Thyroid gland (tissue), 4 donors: ENCODE measurements at regions not wholly inside any gene's neighbourhood (a gene's known extent, or its start where the extent isn't known, plus 50 kb on each side); places are given as distances from the start of the nearest gene placed in this dataset.

ENCODE experiments used
- DNase-seq, 2 donors: peaks; one replicate each; pipeline ENCODE4 v3.0.0-alpha.2; 2019
- H3K27ac ChIP-seq, 3 donors: fragments of 200-600 bp; sonication (generic); 1 replicate in 2 of 3; 2 replicates in 1 of 3; pipeline ENCODE4 v1.5.1; 2016 to 2019; ENCODE audit warnings: mild to moderate bottlenecking in 1 of 3, moderate library complexity in 1 of 3
- H3K27me3 ChIP-seq: fragments of 200-600 bp; sonication (generic); one replicate; pipeline ENCODE4 v1.5.1; 2019
- H3K36me3 ChIP-seq, 2 donors: fragments of 200-600 bp; sonication (generic); one replicate each; pipeline ENCODE4 v1.5.1; 2016 to 2019
- H3K4me1 ChIP-seq, 2 donors: fragments of 200-600 bp; sonication (generic); one replicate each; pipeline ENCODE4 v1.5.1; 2017 to 2019
- H3K4me3 ChIP-seq, 3 donors: fragments of 200-600 bp; sonication (generic); replicated peaks in 1 of 3; 1 replicate in 2 of 3; 2 replicates in 1 of 3; pipeline ENCODE4 v1.5.1; 2016; ENCODE audit warnings: mild to moderate bottlenecking in 1 of 3
- H3K9me3 ChIP-seq: fragments of 200-600 bp; sonication (generic); one replicate; pipeline ENCODE4 v1.5.1; 2017
- POLR2A ChIP-seq, 2 donors: fragments of 450-650 bp; IDR thresholded peaks; one replicate each; pipeline ENCODE4 v1.6.1; 2017; ENCODE audit warnings: antibody characterized with exemption in 2 of 2, mild to moderate bottlenecking in 2 of 2, moderate library complexity in 1 of 2
- WGBS, 2 donors: methylation state at CpG; one replicate each; pipeline ENCODE4 v1.1.5; 2017; 5-methylcytosine and 5-hydroxymethylcytosine counted together
- intact Hi-C: fragments of 100-400 bp; cut with DNase I; formaldehyde crosslinking; loops from one replicate; pipeline ENCODE4 v1.15.1; 2023
- TF ChIP-seq, protein P1 (sequence below), 6 experiments: fragments of 200-600 bp in 3 of 6; fragments of 450-650 bp in 3 of 6; sonication (generic) in 3 of 6; IDR thresholded peaks; one replicate each; pipeline ENCODE4 v1.5.1; 2016 to 2019; ENCODE audit warnings: antibody characterized with exemption in 6 of 6, mild to moderate bottlenecking in 2 of 6, inconsistent platforms in 1 of 6, moderate library complexity in 1 of 6

DNA sequence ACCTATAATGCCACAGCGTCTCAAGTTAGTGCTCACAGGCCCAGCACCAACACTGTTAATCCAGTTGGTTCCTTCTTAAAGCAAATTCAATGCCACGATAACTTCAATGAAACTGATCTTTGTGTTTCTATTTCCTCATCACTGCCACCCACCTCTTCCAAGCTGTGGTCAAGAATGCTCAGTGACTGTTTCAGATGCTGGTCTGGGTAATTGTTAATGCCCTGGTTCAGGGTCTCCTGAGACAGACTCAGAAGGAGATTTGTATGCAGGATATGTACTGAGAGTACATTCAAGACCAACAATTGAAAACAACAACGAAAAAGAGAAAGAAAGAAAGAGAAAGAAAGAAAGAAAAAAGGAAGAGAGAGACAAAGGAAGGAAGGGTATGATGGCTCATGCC, 505.3 kb downstream of the TLE4 start:
- Histone ChIP-seq H3K4me3 (no peak overlapping the region), H3K27me3 (no peaks in the 10 kb centered on the region), H3K9me3 (no peaks in the 10 kb centered on the region), H3K27ac (no peak overlapping the region), H3K4me1 (peaks cover 0 to 3% of the 10 kb centered on the region in 2 donors), H3K36me3 (no peaks in the 10 kb centered on the region)
- TF ChIP-seq, protein P1, sequence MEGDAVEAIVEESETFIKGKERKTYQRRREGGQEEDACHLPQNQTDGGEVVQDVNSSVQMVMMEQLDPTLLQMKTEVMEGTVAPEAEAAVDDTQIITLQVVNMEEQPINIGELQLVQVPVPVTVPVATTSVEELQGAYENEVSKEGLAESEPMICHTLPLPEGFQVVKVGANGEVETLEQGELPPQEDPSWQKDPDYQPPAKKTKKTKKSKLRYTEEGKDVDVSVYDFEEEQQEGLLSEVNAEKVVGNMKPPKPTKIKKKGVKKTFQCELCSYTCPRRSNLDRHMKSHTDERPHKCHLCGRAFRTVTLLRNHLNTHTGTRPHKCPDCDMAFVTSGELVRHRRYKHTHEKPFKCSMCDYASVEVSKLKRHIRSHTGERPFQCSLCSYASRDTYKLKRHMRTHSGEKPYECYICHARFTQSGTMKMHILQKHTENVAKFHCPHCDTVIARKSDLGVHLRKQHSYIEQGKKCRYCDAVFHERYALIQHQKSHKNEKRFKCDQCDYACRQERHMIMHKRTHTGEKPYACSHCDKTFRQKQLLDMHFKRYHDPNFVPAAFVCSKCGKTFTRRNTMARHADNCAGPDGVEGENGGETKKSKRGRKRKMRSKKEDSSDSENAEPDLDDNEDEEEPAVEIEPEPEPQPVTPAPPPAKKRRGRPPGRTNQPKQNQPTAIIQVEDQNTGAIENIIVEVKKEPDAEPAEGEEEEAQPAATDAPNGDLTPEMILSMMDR (IDR thresholded peaks at IDR 0.05), result no peak
- WGBS, 2 donors, result 90 to 91% methylated on average over 3 of the region's 3 CpGs
- intact Hi-C loops, result no loop called here
- no peak for DNase-seq

DNA sequence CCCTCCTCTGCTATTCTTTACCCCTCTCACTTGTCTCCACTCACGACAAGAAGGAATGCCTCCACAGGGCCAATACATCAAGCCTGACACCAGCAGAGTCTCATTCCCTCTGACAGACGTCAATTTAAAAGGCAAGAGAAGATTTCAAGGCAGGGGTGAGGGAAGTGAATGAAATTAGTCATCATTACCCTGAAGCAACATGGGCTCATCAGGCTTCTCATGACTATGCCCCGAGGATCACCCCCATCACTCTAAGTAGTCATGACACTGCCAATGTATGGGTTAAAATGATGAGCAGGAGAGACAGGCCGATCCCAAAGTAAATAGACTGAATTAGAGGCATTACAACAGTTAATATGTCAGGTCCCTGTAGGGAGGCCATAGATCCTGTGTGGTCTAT, 504.4 kb downstream of the TLE4 start:
- no peaks in the 10 kb centered on the region for H3K36me3 ChIP-seq
- DNase-seq, result no peak
- H3K27me3 ChIP-seq, result no peaks in the 10 kb centered on the region
- TF ChIP-seq POLR2A (IDR thresholded peaks at IDR 0.05), result no peak
- TF ChIP-seq, protein P1 (IDR thresholded peaks at IDR 0.05), result no peak
- intact Hi-C loops, result no loop called here
- 75 to 82% methylated on average over 4 of the region's 4 CpGs for WGBS, 2 donors
- H3K4me1 ChIP-seq, result peaks cover 0 to 3% of the 10 kb centered on the region in 2 donors
- H3K9me3 ChIP-seq, result no peaks in the 10 kb centered on the region
- no peak overlapping the region for H3K27ac ChIP-seq
- no peak overlapping the region for H3K4me3 ChIP-seq

GRCh38 chr9:80074439-80074838, 502.7 kb downstream of the TLE4 start:
- WGBS, 2 donors, result 28 to 42% methylated on average over 3 to 5 of the region's 5 CpGs
- Histone ChIP-seq H3K4me1 (peaks cover 0 to 3% of the 10 kb centered on the region in 2 donors), H3K27ac (no peak overlapping the region), H3K9me3 (no peaks in the 10 kb centered on the region), H3K36me3 (no peaks in the 10 kb centered on the region), H3K4me3 (no peak overlapping the region), H3K27me3 (no peaks in the 10 kb centered on the region)
- TF ChIP-seq, protein P1 (IDR thresholded peaks at IDR 0.05), result no peak
- no peak for TF ChIP-seq POLR2A (IDR thresholded peaks at IDR 0.05)
- intact Hi-C loops, result no loop called here
- peak; percentile 21 to 72 for DNase-seq

DNA sequence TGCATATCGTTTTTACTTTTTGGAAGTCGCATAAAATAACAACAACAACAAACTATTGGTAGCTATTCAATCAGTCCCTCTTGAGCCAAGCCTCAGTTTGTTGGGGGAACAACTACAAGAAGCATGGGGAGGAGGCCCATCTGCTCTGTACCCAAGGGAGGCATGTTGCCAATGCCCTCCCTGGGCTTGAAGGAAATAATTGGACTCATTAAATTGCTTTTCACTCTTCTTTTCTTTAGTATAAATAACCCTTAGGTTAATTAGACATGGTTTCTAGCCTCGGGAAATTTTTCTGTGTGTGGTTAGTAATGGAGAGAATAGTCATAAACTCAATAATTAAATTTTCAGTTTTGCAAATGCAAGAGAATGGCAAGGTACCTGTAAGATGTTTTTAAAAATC, 500.7 kb downstream of the TLE4 start:
- H3K27ac ChIP-seq, result no peak overlapping the region
- H3K4me1 ChIP-seq, result peaks cover 0 to 3% of the 10 kb centered on the region in 2 donors
- no peaks in the 10 kb centered on the region for H3K36me3 ChIP-seq
- H3K4me3 ChIP-seq, result no peak overlapping the region
- 94 to 95% methylated on average over 3 of the region's 3 CpGs for WGBS, 2 donors
- intact Hi-C loops, result no loop called here
- no peaks in the 10 kb centered on the region for H3K9me3 ChIP-seq
- H3K27me3 ChIP-seq, result no peaks in the 10 kb centered on the region
- DNase-seq, result no peak
- TF ChIP-seq, protein P1 (IDR thresholded peaks at IDR 0.05), result no peak
- TF ChIP-seq POLR2A (IDR thresholded peaks at IDR 0.05), result no peak

- no peaks in the 10 kb centered on the region for H3K27me3 ChIP-seq
- no peak for DNase-seq
- TF ChIP-seq, protein P1 (IDR thresholded peaks at IDR 0.05), result no peak
- no peak for TF ChIP-seq POLR2A (IDR thresholded peaks at IDR 0.05)
- 84 to 87% methylated on average over 3 of the region's 3 CpGs for WGBS, 2 donors
- intact Hi-C loops, result no loop called here
- no peaks in the 10 kb centered on the region for H3K36me3 ChIP-seq
- H3K27ac ChIP-seq, result no peak overlapping the region
- no peak overlapping the region for H3K4me3 ChIP-seq
- no peaks in the 10 kb centered on the region for H3K9me3 ChIP-seq
- H3K4me1 ChIP-seq, result peaks cover 0 to 3% of the 10 kb centered on the region in 2 donors
These were observed 498.4 kb downstream of the TLE4 start for GRCh38 chr9:80070071-80070742.
